DND-41 (cell line): ENCODE measurements at regions not wholly inside any gene's neighbourhood (a gene's known extent, or its start where the extent isn't known, plus 50 kb on each side); places are given as distances from the start of the nearest gene placed in this dataset.

Source experiments
- CTCF ChIP-seq: IDR thresholded peaks from 2 replicates; pipeline ENCODE4 v1.5.1; 2012; ENCODE audit warnings: borderline replicate concordance, low read length, moderate library complexity, mild to moderate bottlenecking; ENCODE audit not compliant: poor library complexity, severe bottlenecking; ENCODE audit errors: extremely low read depth
- EZH2 ChIP-seq: IDR thresholded peaks from 3 replicates; pipeline ENCODE4 v1.6.1; 2012; ENCODE audit warnings: borderline replicate concordance, low read depth, mild to moderate bottlenecking, moderate library complexity, low read length, inconsistent platforms; ENCODE audit not compliant: severe bottlenecking

GRCh38 chr11:36818410-36818809, 220.4 kb upstream of the RAG2 start:
- TF ChIP-seq CTCF = peak; percentile 58
- no peak for TF ChIP-seq EZH2
